Activated T-cell treated with anti-CD3 and anti-CD28 coated beads, Interleukin-2, amount 50 U/mL, for 72 hours (primary cell): ENCODE measurements at regions not wholly inside any gene's neighbourhood (a gene's known extent, or its start where the extent isn't known, plus 50 kb on each side); places are given as distances from the start of the nearest gene placed in this dataset.
"Not testable (repeated sequence)": the region's sequence is repeated elsewhere in the genome, so short reads cannot be mapped to it uniquely, and the experiment has no call there.

Source experiments
- ATAC-seq, 2 donors: fragments of 150-1000 bp; cut with Tn5 transposase; replicated peaks in 1 of 2; 2 replicates each; pipeline ENCODE4 v1.10.0; 2021; ENCODE audit warnings: moderate library complexity in 2 of 2, mild to moderate bottlenecking in 1 of 2
- DNase-seq, 2 donors: peaks; one replicate each; pipeline ENCODE4 v3.0.0; 2021 to 2022; ENCODE audit warnings: mixed read lengths in 1 of 2
- H3K27ac Mint-ChIP-seq: one replicate; pipeline ENCODE4 v1.8.0; 2022; ENCODE audit warnings: mild to moderate bottlenecking, moderate library complexity, mixed read lengths
- H3K27me3 Mint-ChIP-seq: one replicate; pipeline ENCODE4 v1.8.0; 2022; ENCODE audit warnings: low read depth, mixed read lengths
- H3K36me3 Mint-ChIP-seq, 2 donors: one replicate each; pipeline ENCODE4 v1.8.0; 2022; ENCODE audit warnings: mixed read lengths in 2 of 2, mild to moderate bottlenecking in 1 of 2; ENCODE audit not compliant: insufficient read depth in 2 of 2
- H3K4me1 Mint-ChIP-seq: one replicate; pipeline ENCODE4 v1.8.0; 2022; ENCODE audit warnings: low read depth, mixed read lengths
- H3K4me3 Mint-ChIP-seq, 2 donors: one replicate each; pipeline ENCODE4 v1.8.0; 2022; ENCODE audit warnings: mild to moderate bottlenecking in 2 of 2, mixed read lengths in 2 of 2, moderate library complexity in 2 of 2
- H3K9me3 Mint-ChIP-seq, 2 donors: one replicate each; pipeline ENCODE4 v1.8.0; 2022; ENCODE audit warnings: mixed read lengths in 2 of 2

- Mint-ChIP-seq H3K4me1 (no peaks in the 10 kb centered on the region), H3K27ac (no peak overlapping the region), H3K27me3 (no peaks in the 10 kb centered on the region), H3K9me3 (peaks cover 0 to 1% of the 10 kb centered on the region in 2 donors), H3K4me3 (no peak overlapping the region), H3K36me3 (no peaks in the 10 kb centered on the region)
- no peak for DNase-seq
- ATAC-seq, result no peak
These were observed 1075.6 kb downstream of the HACE1 start for GRCh38 chr6:103784117-103784516.

GRCh38 chr6:103783329-103783728 lies 1076.4 kb downstream of the HACE1 start:
- no peak overlapping the region for H3K27ac Mint-ChIP-seq
- ATAC-seq (no peak), DNase-seq (no peak)
- H3K27me3 Mint-ChIP-seq, result no peaks in the 10 kb centered on the region
- H3K4me1 Mint-ChIP-seq, result no peaks in the 10 kb centered on the region
- no peaks in the 10 kb centered on the region for H3K36me3 Mint-ChIP-seq
- no peak overlapping the region for H3K4me3 Mint-ChIP-seq
- H3K9me3 Mint-ChIP-seq, result peaks cover 0 to 1% of the 10 kb centered on the region in 2 donors

GRCh38 chr6:103769431-103769830 lies 1090.3 kb downstream of the HACE1 start:
- peaks cover 0 to 2% of the 10 kb centered on the region in 2 donors for H3K9me3 Mint-ChIP-seq
- DNase-seq, result no peak
- H3K27me3 Mint-ChIP-seq, result no peaks in the 10 kb centered on the region
- H3K4me3 Mint-ChIP-seq, result no peak overlapping the region
- ATAC-seq, result no peak
- no peaks in the 10 kb centered on the region for H3K4me1 Mint-ChIP-seq
- H3K27ac Mint-ChIP-seq, result no peak overlapping the region
- no peaks in the 10 kb centered on the region for H3K36me3 Mint-ChIP-seq

GRCh38 chr6:103750603-103751002 lies 1109.1 kb downstream of the HACE1 start:
- Mint-ChIP-seq H3K4me3 (no peak overlapping the region), H3K36me3 (no peaks in the 10 kb centered on the region), H3K4me1 (no peaks in the 10 kb centered on the region), H3K27me3 (no peaks in the 10 kb centered on the region), H3K9me3 (peaks cover 0 to 2% of the 10 kb centered on the region in 2 donors), H3K27ac (no peak overlapping the region)
- DNase-seq, result no peak
- ATAC-seq, result no peak

GRCh38 chr6:103734016-103734415 lies 1125.7 kb downstream of the HACE1 start:
- Mint-ChIP-seq H3K27ac (no peak overlapping the region), H3K4me3 (no peak overlapping the region), H3K36me3 (peaks cover 0 to 4% of the 10 kb centered on the region in 2 donors), H3K9me3 (peaks cover 5 to 11% of the 10 kb centered on the region in 2 donors), H3K27me3 (no peaks in the 10 kb centered on the region), H3K4me1 (no peaks in the 10 kb centered on the region)
- DNase-seq (no peak), ATAC-seq (no peak)

GRCh38 chr6:103729658-103730057 lies 1130.1 kb downstream of the HACE1 start:
- no peaks in the 10 kb centered on the region for H3K27me3 Mint-ChIP-seq
- no peak for ATAC-seq
- peaks cover 0 to 2% of the 10 kb centered on the region in 2 donors for H3K36me3 Mint-ChIP-seq

GRCh38 chr6:103723438-103724322 lies 1136.0 kb downstream of the HACE1 start:
- peaks cover 0 to 5% of the 10 kb centered on the region in 2 donors for H3K9me3 Mint-ChIP-seq
- no peaks in the 10 kb centered on the region for H3K4me1 Mint-ChIP-seq
- no peaks in the 10 kb centered on the region for H3K27me3 Mint-ChIP-seq
- no peak overlapping the region for H3K27ac Mint-ChIP-seq
- ATAC-seq (no peak), DNase-seq (no peak)
- H3K36me3 Mint-ChIP-seq, result no peaks in the 10 kb centered on the region
- no peak overlapping the region for H3K4me3 Mint-ChIP-seq

More at GRCh38 chr6:103729658-103730057, 1130.1 kb downstream of the HACE1 start:
- Mint-ChIP-seq H3K27ac (no peak overlapping the region), H3K4me1 (no peaks in the 10 kb centered on the region), H3K4me3 (no peak overlapping the region), H3K9me3 (peaks cover 2 to 3% of the 10 kb centered on the region in 2 donors)
- DNase-seq, result no peak

GRCh38 chr6:103722683-103723082 lies 1137.0 kb downstream of the HACE1 start:
- Mint-ChIP-seq H3K27ac (no peak overlapping the region), H3K9me3 (peaks cover 0 to 5% of the 10 kb centered on the region in 2 donors), H3K4me3 (no peak overlapping the region), H3K36me3 (no peaks in the 10 kb centered on the region), H3K4me1 (no peaks in the 10 kb centered on the region), H3K27me3 (no peaks in the 10 kb centered on the region)
- DNase-seq, result no peak
- no peak for ATAC-seq

GRCh38 chr6:103721923-103722322 lies 1137.8 kb downstream of the HACE1 start:
- Mint-ChIP-seq H3K27me3 (no peaks in the 10 kb centered on the region), H3K4me3 (no peak overlapping the region), H3K9me3 (peaks cover 0 to 5% of the 10 kb centered on the region in 2 donors), H3K4me1 (no peaks in the 10 kb centered on the region), H3K36me3 (no peaks in the 10 kb centered on the region), H3K27ac (no peak overlapping the region)
- no peak for DNase-seq
- no peak for ATAC-seq

GRCh38 chr6:103720393-103720792 lies 1139.3 kb downstream of the HACE1 start:
- H3K4me3 Mint-ChIP-seq, result no peak overlapping the region
- DNase-seq (no peak), ATAC-seq (no peak)
- H3K9me3 Mint-ChIP-seq, result peaks cover 0 to 5% of the 10 kb centered on the region in 2 donors
- H3K27ac Mint-ChIP-seq, result no peak overlapping the region
- H3K36me3 Mint-ChIP-seq, result no peaks in the 10 kb centered on the region
- H3K4me1 Mint-ChIP-seq, result no peaks in the 10 kb centered on the region
- no peaks in the 10 kb centered on the region for H3K27me3 Mint-ChIP-seq

- ATAC-seq (no peak), DNase-seq (no peak)
- Mint-ChIP-seq H3K4me3 (no peak overlapping the region), H3K27me3 (no peaks in the 10 kb centered on the region), H3K4me1 (no peaks in the 10 kb centered on the region), H3K27ac (no peak overlapping the region), H3K36me3 (no peaks in the 10 kb centered on the region), H3K9me3 (peaks cover 0 to 5% of the 10 kb centered on the region in 2 donors)
These were observed 1140.2 kb downstream of the HACE1 start for GRCh38 chr6:103719545-103719944.

- no peak for ATAC-seq
- Mint-ChIP-seq H3K36me3 (no peaks in the 10 kb centered on the region), H3K27me3 (no peaks in the 10 kb centered on the region)
These were observed 1144.5 kb downstream of the HACE1 start for GRCh38 chr6:103715269-103715668.

GRCh38 chr6:103709236-103709635 lies 1150.5 kb downstream of the HACE1 start:
- not testable (repeated sequence) for H3K36me3 Mint-ChIP-seq, H3K9me3 Mint-ChIP-seq, DNase-seq, ATAC-seq, H3K4me3 Mint-ChIP-seq, H3K27ac Mint-ChIP-seq, H3K4me1 Mint-ChIP-seq, H3K27me3 Mint-ChIP-seq

More at GRCh38 chr6:103715269-103715668, 1144.5 kb downstream of the HACE1 start:
- Mint-ChIP-seq H3K27ac (no peak overlapping the region), H3K4me1 (no peaks in the 10 kb centered on the region), H3K9me3 (no peaks in the 10 kb centered on the region), H3K4me3 (no peak overlapping the region)
- DNase-seq, result no peak
